GM19372 (cell line): ENCODE measurements at regions not wholly inside any gene's neighbourhood (a gene's known extent, or its start where the extent isn't known, plus 50 kb on each side); places are given as distances from the start of the nearest gene placed in this dataset.

Source experiments
- ATAC-seq: cut with Tn5 transposase; IDR thresholded peaks from one replicate; pipeline ENCODE4 v1.9.1; 2021; ENCODE audit warnings: mild to moderate bottlenecking, low read depth, moderate library complexity; ENCODE audit not compliant: unreplicated experiment

DNA sequence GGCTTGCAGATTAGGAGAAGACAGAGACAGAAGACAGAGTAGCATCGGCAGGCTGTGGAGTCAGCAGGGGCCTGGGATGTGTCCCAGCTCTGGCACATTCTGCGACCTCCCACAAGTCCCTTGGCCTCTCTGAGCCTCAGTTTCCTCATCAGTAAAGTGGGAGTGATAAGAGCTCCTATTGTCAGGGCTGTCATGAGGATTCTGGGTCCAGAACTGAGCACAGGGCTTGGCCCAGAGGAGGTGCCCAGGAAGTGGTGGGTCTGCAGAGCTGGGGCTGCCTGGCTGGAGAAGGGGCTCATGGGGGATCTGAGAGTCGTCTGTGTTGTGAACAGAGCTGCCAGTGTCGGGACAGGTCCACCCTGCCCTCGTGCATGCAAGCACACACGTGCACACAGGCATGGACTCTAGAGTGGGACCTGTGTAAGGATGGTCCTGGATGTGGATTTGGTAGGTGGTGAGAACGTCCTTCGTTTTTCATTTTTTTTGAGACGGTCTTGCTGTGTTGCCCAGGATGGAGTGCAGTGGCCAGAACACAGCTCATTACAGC lies 262.9 kb downstream of the PTPRU start:
- ATAC-seq = no peak

GRCh38 chr1:29498126-29499103 lies 262.1 kb downstream of the PTPRU start:
- no peak for ATAC-seq

GRCh38 chr1:29497395-29498125 lies 261.2 kb downstream of the PTPRU start:
- ATAC-seq = no peak

- no peak for ATAC-seq
These were observed 260.4 kb downstream of the PTPRU start for GRCh38 chr1:29496701-29497100.

GRCh38 chr1:29490204-29490934 lies 254.0 kb downstream of the PTPRU start:
- ATAC-seq = no peak

- no peak for ATAC-seq
These were observed 253.1 kb downstream of the PTPRU start for GRCh38 chr1:29489471-29489870.

DNA sequence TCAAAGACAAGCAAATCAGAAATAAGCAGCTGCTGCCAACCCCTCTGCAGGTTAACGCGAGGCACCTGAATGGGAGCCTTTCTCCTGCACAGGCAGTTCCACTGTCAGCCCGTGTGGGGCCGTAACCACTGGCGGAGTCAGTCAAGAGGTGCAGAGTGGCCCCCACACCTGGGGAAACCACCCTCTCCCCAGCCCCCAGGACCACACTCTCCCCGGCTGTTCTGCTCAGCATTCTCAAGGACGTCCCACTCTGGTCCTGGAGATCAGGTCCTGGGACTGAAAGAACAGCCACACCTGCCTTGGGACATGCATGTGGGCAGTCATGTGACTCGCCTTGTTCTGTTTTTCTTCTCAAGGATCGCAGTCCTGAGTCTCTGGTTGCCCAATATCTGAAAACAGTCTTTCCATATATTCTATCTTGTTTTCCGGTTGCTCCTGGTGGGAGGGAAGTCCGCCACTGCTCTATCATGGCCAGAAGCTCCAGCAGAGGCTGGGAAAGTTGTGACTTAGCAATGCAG lies 252.5 kb downstream of the PTPRU start:
- ATAC-seq = no peak

GRCh38 chr1:29488086-29488793 lies 251.9 kb downstream of the PTPRU start:
- no peak for ATAC-seq

DNA sequence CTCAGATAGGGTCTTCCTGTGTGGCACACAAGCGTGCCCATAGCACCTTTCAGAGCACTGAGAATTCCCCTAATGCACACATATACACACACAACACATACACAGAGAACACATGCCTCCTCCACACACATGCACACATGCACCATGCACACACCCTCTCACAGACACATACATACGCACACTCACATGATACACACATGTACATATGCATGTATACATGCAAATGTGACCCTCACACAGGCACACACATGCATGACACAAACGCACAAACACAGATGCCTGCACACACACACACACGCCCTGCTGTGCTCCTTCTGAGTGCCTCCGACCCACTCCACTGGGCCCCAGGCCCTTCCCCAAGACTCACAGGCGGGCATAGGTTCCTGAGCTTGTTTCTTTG lies 251.0 kb downstream of the PTPRU start:
- no peak for ATAC-seq

DNA sequence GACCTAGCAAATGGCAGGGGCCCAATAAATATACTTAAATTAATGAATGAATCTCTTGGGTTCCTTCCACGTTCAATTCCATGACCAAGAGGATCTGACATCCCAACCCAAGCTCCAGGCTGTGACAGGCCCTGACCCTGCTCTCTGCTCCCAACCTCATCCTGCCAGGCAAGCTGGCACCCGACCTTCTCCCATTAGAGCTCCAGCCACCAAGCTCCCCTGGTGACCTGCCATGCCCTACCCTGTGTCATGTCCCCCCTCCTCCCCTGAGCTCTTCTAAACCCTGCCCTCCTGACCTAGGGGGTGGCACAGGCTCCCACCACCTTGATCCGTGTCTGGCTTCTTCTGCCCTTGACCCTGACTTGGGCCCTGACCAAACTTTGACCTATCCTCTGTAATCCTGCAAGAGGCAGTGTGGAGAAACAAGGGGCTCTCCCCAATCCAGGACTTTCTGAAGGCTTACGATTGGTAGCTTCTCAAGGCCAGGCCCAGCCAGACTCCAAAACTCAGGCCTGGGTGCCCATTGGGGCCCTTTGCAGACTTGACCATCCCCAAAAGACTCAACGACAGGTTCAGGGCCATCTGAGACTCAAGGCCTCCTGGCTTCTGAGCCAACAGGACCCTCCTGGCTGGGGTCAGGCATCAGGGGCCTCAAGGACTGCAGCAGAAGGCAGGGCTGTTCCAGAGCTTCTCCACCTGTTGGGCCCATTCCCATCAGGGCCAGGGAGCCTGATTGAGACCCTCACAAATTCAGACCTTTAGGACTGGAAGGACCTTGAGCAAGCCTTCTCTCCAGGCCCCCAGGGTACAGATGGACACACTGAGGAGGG lies 249.0 kb downstream of the PTPRU start:
- ATAC-seq = no peak

DNA sequence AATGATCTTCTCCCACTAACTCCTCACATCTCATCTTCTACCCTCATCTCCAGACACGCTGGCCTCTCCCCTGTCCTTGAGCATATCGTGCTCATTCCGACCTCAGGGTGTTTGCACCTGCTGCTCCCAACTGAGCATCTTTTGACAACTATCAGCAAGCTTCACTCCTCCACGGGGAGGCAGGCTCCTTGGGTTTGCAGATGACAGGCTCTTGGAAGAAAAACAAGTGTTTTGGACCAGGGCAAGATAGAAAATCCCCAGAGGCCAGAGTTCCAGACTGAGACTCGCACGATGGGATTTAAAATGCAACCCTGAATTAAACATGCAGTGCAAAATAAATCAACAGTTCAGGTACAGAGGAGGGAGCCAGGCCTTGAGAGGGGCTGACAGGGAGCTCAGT lies 246.7 kb downstream of the PTPRU start:
- ATAC-seq = no peak

GRCh38 chr1:29482064-29482463 lies 245.7 kb downstream of the PTPRU start:
- ATAC-seq = no peak

GRCh38 chr1:29481031-29481430 lies 244.7 kb downstream of the PTPRU start:
- no peak for ATAC-seq

- ATAC-seq = no peak
These were observed 242.6 kb downstream of the PTPRU start for GRCh38 chr1:29478879-29479278.

DNA sequence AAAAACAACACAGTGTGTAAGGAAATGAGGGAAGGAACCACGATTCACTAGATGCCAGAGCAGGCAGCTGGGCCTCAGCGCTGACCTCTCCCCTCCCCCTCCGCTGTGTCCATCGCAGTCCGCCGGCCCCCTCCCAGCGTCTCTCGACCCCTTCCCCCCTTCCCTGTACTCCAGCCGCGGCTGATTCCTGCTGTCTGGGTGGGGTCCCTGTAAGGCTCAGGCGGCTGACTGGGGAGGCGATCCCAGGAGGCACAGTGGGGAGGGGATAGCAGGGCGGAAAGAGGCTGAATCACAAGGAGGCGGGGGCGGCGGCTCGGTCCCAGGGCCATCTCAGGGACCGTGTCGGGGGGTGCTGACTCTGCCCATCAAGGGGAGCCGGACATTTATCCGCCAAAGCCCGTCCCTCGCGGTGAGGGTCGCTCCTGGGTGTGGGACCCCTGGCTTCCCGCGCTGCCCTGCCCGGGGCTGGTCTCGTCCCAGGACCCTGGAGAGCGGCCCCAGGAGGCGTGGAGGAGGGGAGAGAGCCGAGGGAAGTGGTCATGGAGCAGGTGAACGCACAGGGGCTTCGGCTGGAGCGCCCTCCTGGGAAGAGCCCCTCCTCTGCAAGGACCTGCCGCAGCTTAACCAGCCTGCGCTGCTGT lies 241.9 kb downstream of the PTPRU start:
- ATAC-seq = no peak

DNA sequence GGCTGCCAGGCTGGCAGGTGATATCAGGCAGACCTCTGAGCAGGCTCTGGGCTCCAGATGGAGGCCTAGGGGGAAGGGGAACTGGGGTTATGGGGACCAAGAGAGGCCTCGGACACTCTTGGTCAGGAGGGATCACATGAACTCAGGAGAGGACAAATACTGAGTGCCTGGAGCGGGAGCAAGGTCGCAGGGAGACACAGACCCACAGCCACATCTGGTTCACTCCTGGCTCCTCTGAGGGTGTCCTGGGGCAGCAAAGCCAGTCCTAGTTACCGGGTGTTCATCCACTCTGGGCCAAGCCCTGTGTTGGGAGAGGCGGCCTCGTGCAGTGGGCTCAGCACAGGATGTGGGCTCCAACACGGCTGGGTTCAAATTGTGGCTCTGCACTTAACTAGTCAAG lies 239.0 kb downstream of the PTPRU start:
- ATAC-seq = no peak

DNA sequence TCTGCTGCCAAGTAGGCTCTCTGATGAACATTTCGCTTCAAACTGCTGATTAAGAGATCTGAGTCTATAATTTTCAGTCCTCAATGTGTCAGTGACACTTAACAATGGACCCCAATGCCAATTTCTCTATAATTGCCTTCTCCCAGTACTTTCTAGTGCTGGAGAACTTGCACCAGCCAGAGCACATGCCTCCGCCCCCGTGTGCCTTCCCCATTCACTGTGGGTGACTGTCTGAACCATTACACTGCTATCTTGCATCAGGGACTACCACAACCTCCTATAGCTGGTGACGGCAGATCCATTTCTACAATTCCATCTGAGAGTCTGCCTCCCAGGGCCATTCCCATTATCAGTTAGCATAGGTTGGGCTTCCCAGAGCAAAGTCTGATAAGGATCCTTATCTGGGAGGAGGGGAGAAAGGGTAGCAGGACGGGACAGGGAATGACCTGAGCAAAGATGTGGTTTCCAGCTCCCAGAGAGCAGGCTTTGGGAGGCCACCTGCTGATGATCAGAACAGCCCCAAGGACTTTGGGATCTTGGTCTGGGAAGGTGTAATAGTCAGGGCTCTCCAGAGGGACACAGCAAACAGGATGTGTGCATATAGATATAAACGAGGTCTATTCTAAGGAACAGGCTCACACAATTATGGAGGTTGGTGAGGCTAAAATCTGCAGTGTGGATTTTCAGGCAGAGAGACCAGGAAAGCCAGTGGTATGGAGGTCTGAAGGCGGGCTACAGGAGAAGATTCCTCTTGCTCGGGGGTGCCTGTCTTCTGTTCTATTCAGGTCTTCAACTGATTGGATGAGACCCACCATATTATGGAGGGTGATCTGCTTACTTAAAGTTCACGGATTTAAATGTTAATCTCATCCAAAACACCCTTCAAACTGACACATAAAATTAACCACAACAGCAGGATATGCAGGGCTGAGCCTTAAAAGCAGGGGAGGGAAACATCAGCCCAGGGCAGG lies 238.2 kb downstream of the PTPRU start:
- no peak for ATAC-seq
